Breast epithelium (tissue), 4 donors: ENCODE measurements at regions not wholly inside any gene's neighbourhood (a gene's known extent, or its start where the extent isn't known, plus 50 kb on each side); places are given as distances from the start of the nearest gene placed in this dataset.

Experiments used
- DNase-seq, 2 donors: peaks; one replicate each; pipeline ENCODE4 v3.0.0-alpha.2; 2019; ENCODE audit warnings: low spot score in 2 of 2
- H3K27ac ChIP-seq, 2 donors: fragments of 200-600 bp; sonication (generic) in 1 of 2; one replicate each; pipeline ENCODE4 v1.5.1; 2016 to 2019; ENCODE audit warnings: mild to moderate bottlenecking in 1 of 2
- H3K27me3 ChIP-seq, 2 donors: fragments of 200-600 bp; sonication (generic) in 1 of 2; one replicate each; pipeline versions ENCODE4 v1.5.1 to v1.6.0; 2017 to 2019; ENCODE audit warnings: control low read depth in 1 of 2, mild to moderate bottlenecking in 1 of 2
- H3K36me3 ChIP-seq: fragments of 200-600 bp; one replicate; pipeline ENCODE4 v1.5.1; 2019
- H3K4me1 ChIP-seq, 2 donors: fragments of 200-600 bp; sonication (generic); one replicate each; pipeline ENCODE4 v1.5.1; 2016 to 2019; ENCODE audit warnings: control low read depth in 1 of 2
- H3K4me3 ChIP-seq, 3 donors: fragments of 200-600 bp; sonication (generic); 1 replicate in 2 of 3; 2 replicates in 1 of 3; pipeline ENCODE4 v1.5.1; 2016 to 2019; ENCODE audit warnings: mild to moderate bottlenecking in 3 of 3, moderate library complexity in 2 of 3
- H3K9me3 ChIP-seq, 2 donors: fragments of 200-600 bp; sonication (generic) in 1 of 2; one replicate each; pipeline ENCODE4 v1.5.1; 2016 to 2019; ENCODE audit warnings: control low read depth in 1 of 2
- CTCF ChIP-seq, 3 donors: fragments of 450-650 bp; IDR thresholded peaks; one replicate each; pipeline ENCODE4 v1.5.1; 2016 to 2017; ENCODE audit warnings: antibody characterized with exemption in 3 of 3, mild to moderate bottlenecking in 3 of 3, moderate library complexity in 3 of 3
- POLR2A ChIP-seq: fragments of 450-650 bp; IDR thresholded peaks from one replicate; pipeline ENCODE4 v1.6.1; 2016; ENCODE audit warnings: antibody characterized with exemption, mild to moderate bottlenecking, moderate library complexity
- POLR2AphosphoS5 ChIP-seq, 3 donors: sonication (generic); formaldehyde crosslinking; IDR thresholded peaks; one replicate each; pipeline ENCODE4 v1.6.1; 2017; ENCODE audit warnings: antibody characterized with exemption in 3 of 3
- intact Hi-C: fragments of 100-400 bp; cut with DNase I; formaldehyde crosslinking; loops from one replicate; pipeline ENCODE4 v1.15.1; 2023; ENCODE audit warnings: low total_unique reads

GRCh38 chr15:29618586-29618985, 203.7 kb downstream of the TJP1 start:
- intact Hi-C loops, result no loop called here
- Histone ChIP-seq H3K4me3 (no peak overlapping the region), H3K4me1 (no peaks in the 10 kb centered on the region), H3K36me3 (no peaks in the 10 kb centered on the region), H3K9me3 (no peaks in the 10 kb centered on the region), H3K27ac (no peak overlapping the region), H3K27me3 (no peaks in the 10 kb centered on the region)
- TF ChIP-seq CTCF (IDR thresholded peaks at IDR 0.05) (no peak), POLR2A (no peak), POLR2AphosphoS5 (IDR thresholded peaks at IDR 0.05) (no peak)
- DNase-seq, result no peak

- no peak for DNase-seq
- Histone ChIP-seq H3K27me3 (no peaks in the 10 kb centered on the region), H3K4me1 (no peaks in the 10 kb centered on the region), H3K36me3 (no peaks in the 10 kb centered on the region), H3K9me3 (no peaks in the 10 kb centered on the region), H3K27ac (no peak overlapping the region), H3K4me3 (no peak overlapping the region)
- no peak for TF ChIP-seq CTCF (IDR thresholded peaks at IDR 0.05)
- TF ChIP-seq POLR2A, result no peak
- TF ChIP-seq POLR2AphosphoS5 (IDR thresholded peaks at IDR 0.05), result no peak
- intact Hi-C loops, result no loop called here
Observed at GRCh38 chr15:29616512-29616911, 205.8 kb downstream of the TJP1 start.

- TF ChIP-seq POLR2AphosphoS5 (IDR thresholded peaks at IDR 0.05) (no peak), CTCF (IDR thresholded peaks at IDR 0.05) (no peak), POLR2A (no peak)
- Histone ChIP-seq H3K27me3 (no peaks in the 10 kb centered on the region), H3K27ac (no peak overlapping the region), H3K9me3 (no peaks in the 10 kb centered on the region), H3K4me1 (no peaks in the 10 kb centered on the region), H3K36me3 (no peaks in the 10 kb centered on the region), H3K4me3 (no peak overlapping the region)
- intact Hi-C loops, result no loop called here
- DNase-seq, result no peak
Observed at GRCh38 chr15:29615791-29616190, 206.5 kb downstream of the TJP1 start.

- TF ChIP-seq POLR2A (no peak), POLR2AphosphoS5 (IDR thresholded peaks at IDR 0.05) (no peak), CTCF (IDR thresholded peaks at IDR 0.05) (no peak)
- no peaks in the 10 kb centered on the region for H3K9me3 ChIP-seq
- no peaks in the 10 kb centered on the region for H3K36me3 ChIP-seq
- H3K27me3 ChIP-seq, result no peaks in the 10 kb centered on the region
- no peak overlapping the region for H3K4me3 ChIP-seq
- H3K27ac ChIP-seq, result no peak overlapping the region
- intact Hi-C loops, result no loop called here
- H3K4me1 ChIP-seq, result no peaks in the 10 kb centered on the region
- no peak for DNase-seq
Observed at GRCh38 chr15:29613951-29614382, 208.3 kb downstream of the TJP1 start.

- Histone ChIP-seq H3K9me3 (no peaks in the 10 kb centered on the region), H3K4me3 (no peak overlapping the region), H3K4me1 (no peaks in the 10 kb centered on the region), H3K36me3 (no peaks in the 10 kb centered on the region), H3K27ac (no peak overlapping the region), H3K27me3 (no peaks in the 10 kb centered on the region)
- intact Hi-C loops, result no loop called here
- no peak for DNase-seq
- TF ChIP-seq POLR2AphosphoS5 (IDR thresholded peaks at IDR 0.05), result no peak
- TF ChIP-seq CTCF (IDR thresholded peaks at IDR 0.05), result no peak
- no peak for TF ChIP-seq POLR2A
Observed at GRCh38 chr15:29612701-29613100, 209.6 kb downstream of the TJP1 start.
